ENCODE measurements at regions not wholly inside any gene's neighbourhood (a gene's known extent, or its start where the extent isn't known, plus 50 kb on each side); places are given as distances from the start of the nearest gene placed in this dataset.

GRCh38 chr9:32843295-32843694, 60.0 kb downstream of the TMEM215 start:
- no peak overlapping the region for H3K4me3 ChIP-seq (ENCODE audit: low read depth, low read length, poor library complexity, severe bottlenecking)
- H4K20me1 ChIP-seq (ENCODE audit: insufficient read depth, low read length) = no peaks in the 10 kb centered on the region
- H3K9me2 ChIP-seq (ENCODE audit: insufficient read depth, low read length) = no peaks in the 10 kb centered on the region
- H3K4me2 ChIP-seq (ENCODE audit: low read length) = no peak overlapping the region
- no peaks in the 10 kb centered on the region for H3K36me3 ChIP-seq (ENCODE audit: insufficient read depth, low read length)
- ChIA-PET POLR2A (no interaction called here), CTCF (ENCODE audit: unreplicated experiment) (interaction anchor here (0.6 kb wide), 1 partner anchor 110 kb away, joined by 3 read pairs; no protein-coding TSS in a partner anchor)
- DNase-seq (ENCODE audit: low spot score) = no peak
- no peaks in the 10 kb centered on the region for H3K4me1 ChIP-seq (ENCODE audit: insufficient read depth, low read length, poor library complexity, severe bottlenecking)
- no peaks in the 10 kb centered on the region for H3K9me3 ChIP-seq (ENCODE audit: low read length)
- no peaks in the 10 kb centered on the region for H3K79me2 ChIP-seq (ENCODE audit: insufficient read depth, low read depth, low read length)
- TF ChIP-seq EZH2phosphoT487 (IDR thresholded peaks at IDR 0.05; ENCODE audit: borderline replicate concordance, low read depth, low read length) (no peak), CTCF (conservative IDR thresholded peaks at IDR 0.05; ENCODE audit: low read length) (no peak)
- no peak overlapping the region for H2AFZ ChIP-seq (ENCODE audit: low read length)
- intact Hi-C loops (cut with micrococcal nuclease; ENCODE audit: unreplicated experiment) = no loop called here
- no TSS peak for BruUV-seq (replicated peaks)
- H3K27ac ChIP-seq (ENCODE audit: low read depth, low read length, poor library complexity, severe bottlenecking) = no peak overlapping the region

- H4K20me1 ChIP-seq (ENCODE audit: insufficient read depth, low read length) = no peaks in the 10 kb centered on the region
- no peaks in the 10 kb centered on the region for H3K9me2 ChIP-seq (ENCODE audit: insufficient read depth, low read length)
- ChIA-PET CTCF (ENCODE audit: unreplicated experiment) (no interaction called here), POLR2A (no interaction called here)
- H3K4me1 ChIP-seq (ENCODE audit: insufficient read depth, low read length, poor library complexity, severe bottlenecking) = no peaks in the 10 kb centered on the region
- intact Hi-C loops (cut with micrococcal nuclease; ENCODE audit: unreplicated experiment) = no loop called here
- H3K27ac ChIP-seq (ENCODE audit: low read depth, low read length, poor library complexity, severe bottlenecking) = no peak overlapping the region
- no peak overlapping the region for H3K4me3 ChIP-seq (ENCODE audit: low read depth, low read length, poor library complexity, severe bottlenecking)
- TF ChIP-seq CTCF (conservative IDR thresholded peaks at IDR 0.05; ENCODE audit: low read length) (no peak), EZH2phosphoT487 (IDR thresholded peaks at IDR 0.05; ENCODE audit: borderline replicate concordance, low read depth, low read length) (no peak)
- no peaks in the 10 kb centered on the region for H3K9me3 ChIP-seq (ENCODE audit: low read length)
- no peak for DNase-seq (ENCODE audit: low spot score)
- no peak overlapping the region for H2AFZ ChIP-seq (ENCODE audit: low read length)
- H3K4me2 ChIP-seq (ENCODE audit: low read length) = no peak overlapping the region
- H3K36me3 ChIP-seq (ENCODE audit: insufficient read depth, low read length) = no peaks in the 10 kb centered on the region
- BruUV-seq (replicated peaks) = no TSS peak
- H3K79me2 ChIP-seq (ENCODE audit: insufficient read depth, low read depth, low read length) = no peaks in the 10 kb centered on the region
These were observed 60.9 kb downstream of the TMEM215 start for GRCh38 chr9:32844259-32844658.

- no peak for DNase-seq (ENCODE audit: low spot score)
- POLR2A ChIA-PET = interaction anchor here (0.7 to 1.1 kb wide), 3 partner anchors 10 to 45 kb away, joined by 3 read pairs; no protein-coding TSS in a partner anchor
- CTCF ChIA-PET (ENCODE audit: unreplicated experiment) = no interaction called here
- TF ChIP-seq CTCF (conservative IDR thresholded peaks at IDR 0.05; ENCODE audit: low read length) (no peak), EZH2phosphoT487 (IDR thresholded peaks at IDR 0.05; ENCODE audit: borderline replicate concordance, low read depth, low read length) (no peak)
- Histone ChIP-seq H4K20me1 (ENCODE audit: insufficient read depth, low read length) (no peaks in the 10 kb centered on the region), H3K79me2 (ENCODE audit: insufficient read depth, low read depth, low read length) (no peaks in the 10 kb centered on the region), H3K4me1 (ENCODE audit: insufficient read depth, low read length, poor library complexity, severe bottlenecking) (no peaks in the 10 kb centered on the region), H3K9me2 (ENCODE audit: insufficient read depth, low read length) (no peaks in the 10 kb centered on the region), H3K27ac (ENCODE audit: low read depth, low read length, poor library complexity, severe bottlenecking) (no peak overlapping the region), H3K36me3 (ENCODE audit: insufficient read depth, low read length) (no peaks in the 10 kb centered on the region), H3K4me2 (ENCODE audit: low read length) (no peak overlapping the region), H3K9me3 (ENCODE audit: low read length) (no peaks in the 10 kb centered on the region), H2AFZ (ENCODE audit: low read length) (no peak overlapping the region), H3K4me3 (ENCODE audit: low read depth, low read length, poor library complexity, severe bottlenecking) (no peak overlapping the region)
- intact Hi-C loops (cut with micrococcal nuclease; ENCODE audit: unreplicated experiment) = no loop called here
- BruUV-seq (replicated peaks) = no TSS peak
These were observed 70.9 kb downstream of the TMEM215 start for GRCh38 chr9:32854271-32854670.
